Testis (tissue), 2 donors: ENCODE measurements at regions not wholly inside any gene's neighbourhood (a gene's known extent, or its start where the extent isn't known, plus 50 kb on each side); places are given as distances from the start of the nearest gene placed in this dataset.

Source experiments
- DNase-seq: peaks from one replicate; pipeline ENCODE4 v3.0.0-alpha.2; 2019
- H3K27ac ChIP-seq, 2 donors: fragments of 200-600 bp; sonication (generic); one replicate each; pipeline ENCODE4 v1.5.1; 2019
- H3K27me3 ChIP-seq: fragments of 200-600 bp; sonication (generic); one replicate; pipeline ENCODE4 v1.5.1; 2019
- H3K36me3 ChIP-seq: fragments of 200-600 bp; sonication (generic); one replicate; pipeline ENCODE4 v1.5.1; 2017; ENCODE audit warnings: low read depth; ENCODE audit errors: missing control alignments
- H3K4me1 ChIP-seq: fragments of 200-600 bp; sonication (generic); one replicate; pipeline ENCODE4 v1.5.1; 2019
- H3K4me3 ChIP-seq, 2 donors: fragments of 200-600 bp; sonication (generic); one replicate each; pipeline ENCODE4 v1.5.1; 2017 to 2019
- H3K9me3 ChIP-seq: fragments of 200-600 bp; sonication (generic); one replicate; pipeline ENCODE4 v1.5.1; 2017
- POLR2A ChIP-seq: fragments of 450-650 bp; IDR thresholded peaks from one replicate; pipeline ENCODE4 v1.6.1; 2017; ENCODE audit warnings: antibody characterized with exemption, mild to moderate bottlenecking, moderate library complexity
- WGBS, 2 donors: methylation state at CpG; one replicate each; pipeline ENCODE4 v1.1.5; 2018; 5-methylcytosine and 5-hydroxymethylcytosine counted together
- intact Hi-C: fragments of 100-400 bp; cut with DNase I; formaldehyde crosslinking; loops from one replicate; pipeline ENCODE4 v1.15.1; 2023; ENCODE audit warnings: low total_unique reads
- TF ChIP-seq, protein P1 (sequence below), 3 experiments: fragments of 450-650 bp in 2 of 3; fragments of 200-600 bp in 1 of 3; sonication (generic) in 1 of 3; IDR thresholded peaks; one replicate each; pipeline ENCODE4 v1.5.1; 2016 to 2019; ENCODE audit warnings: antibody characterized with exemption in 3 of 3, mild to moderate bottlenecking in 2 of 3, moderate library complexity in 1 of 3

DNA sequence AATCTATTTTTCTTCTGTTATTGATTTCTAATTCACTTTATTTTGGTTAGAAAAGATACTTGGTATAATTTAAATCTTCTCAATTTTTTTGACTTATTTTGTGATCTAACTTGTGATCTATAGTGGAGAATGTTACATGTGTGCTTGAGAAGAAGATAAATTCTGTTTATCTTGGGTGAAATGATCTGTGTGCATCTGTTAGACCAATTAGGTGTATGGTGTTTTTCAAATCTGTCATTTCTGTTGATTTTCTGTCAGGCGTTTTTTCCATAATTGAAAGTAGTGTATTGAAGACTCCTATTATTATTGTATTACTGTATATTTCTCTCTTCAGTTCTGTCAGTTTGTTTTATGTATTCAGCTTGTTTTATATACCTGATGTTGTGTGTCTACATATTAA, 1668.3 kb downstream of the PLA2G4A start:
- H3K36me3 ChIP-seq = no peaks in the 10 kb centered on the region
- no peak overlapping the region for H3K27ac ChIP-seq
- no peaks in the 10 kb centered on the region for H3K9me3 ChIP-seq
- H3K4me3 ChIP-seq = no peak overlapping the region
- TF ChIP-seq, protein P1, sequence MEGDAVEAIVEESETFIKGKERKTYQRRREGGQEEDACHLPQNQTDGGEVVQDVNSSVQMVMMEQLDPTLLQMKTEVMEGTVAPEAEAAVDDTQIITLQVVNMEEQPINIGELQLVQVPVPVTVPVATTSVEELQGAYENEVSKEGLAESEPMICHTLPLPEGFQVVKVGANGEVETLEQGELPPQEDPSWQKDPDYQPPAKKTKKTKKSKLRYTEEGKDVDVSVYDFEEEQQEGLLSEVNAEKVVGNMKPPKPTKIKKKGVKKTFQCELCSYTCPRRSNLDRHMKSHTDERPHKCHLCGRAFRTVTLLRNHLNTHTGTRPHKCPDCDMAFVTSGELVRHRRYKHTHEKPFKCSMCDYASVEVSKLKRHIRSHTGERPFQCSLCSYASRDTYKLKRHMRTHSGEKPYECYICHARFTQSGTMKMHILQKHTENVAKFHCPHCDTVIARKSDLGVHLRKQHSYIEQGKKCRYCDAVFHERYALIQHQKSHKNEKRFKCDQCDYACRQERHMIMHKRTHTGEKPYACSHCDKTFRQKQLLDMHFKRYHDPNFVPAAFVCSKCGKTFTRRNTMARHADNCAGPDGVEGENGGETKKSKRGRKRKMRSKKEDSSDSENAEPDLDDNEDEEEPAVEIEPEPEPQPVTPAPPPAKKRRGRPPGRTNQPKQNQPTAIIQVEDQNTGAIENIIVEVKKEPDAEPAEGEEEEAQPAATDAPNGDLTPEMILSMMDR (IDR thresholded peaks at IDR 0.05) = no peak
- TF ChIP-seq POLR2A = no peak
- WGBS, 2 donors = 71 to 86% methylated on average over 1 of the region's 1 CpG
- no peaks in the 10 kb centered on the region for H3K4me1 ChIP-seq
- no peaks in the 10 kb centered on the region for H3K27me3 ChIP-seq
- intact Hi-C loops = no loop called here
- no peak for DNase-seq

DNA sequence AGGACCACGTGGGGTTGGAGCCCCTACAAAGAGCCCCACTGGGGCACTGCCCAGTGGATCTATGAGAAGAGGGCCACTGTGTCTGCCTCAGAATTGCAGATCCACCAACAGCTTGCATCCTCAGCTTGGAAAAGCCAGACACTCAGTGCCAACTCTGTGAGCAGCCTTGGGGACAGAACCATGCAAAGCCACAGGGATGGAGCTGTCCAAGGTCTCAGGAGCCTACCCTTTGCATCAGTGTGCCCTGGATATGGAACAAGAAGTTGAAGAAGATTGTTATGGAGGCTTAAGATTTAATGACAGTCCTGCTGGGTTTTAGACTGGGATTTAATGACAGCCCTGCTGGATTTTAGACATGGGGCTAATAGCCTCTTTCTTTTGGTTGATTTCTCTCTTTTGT, 1670.9 kb downstream of the PLA2G4A start:
- DNase-seq = no peak
- Histone ChIP-seq H3K27ac (no peak overlapping the region), H3K9me3 (no peaks in the 10 kb centered on the region), H3K36me3 (no peaks in the 10 kb centered on the region), H3K27me3 (no peaks in the 10 kb centered on the region), H3K4me3 (no peak overlapping the region), H3K4me1 (no peaks in the 10 kb centered on the region)
- intact Hi-C loops = no loop called here
- TF ChIP-seq, protein P1 (IDR thresholded peaks at IDR 0.05) = no peak
- no peak for TF ChIP-seq POLR2A
- WGBS, 2 donors = 58 to 69% methylated on average over 1 of the region's 1 CpG

DNA sequence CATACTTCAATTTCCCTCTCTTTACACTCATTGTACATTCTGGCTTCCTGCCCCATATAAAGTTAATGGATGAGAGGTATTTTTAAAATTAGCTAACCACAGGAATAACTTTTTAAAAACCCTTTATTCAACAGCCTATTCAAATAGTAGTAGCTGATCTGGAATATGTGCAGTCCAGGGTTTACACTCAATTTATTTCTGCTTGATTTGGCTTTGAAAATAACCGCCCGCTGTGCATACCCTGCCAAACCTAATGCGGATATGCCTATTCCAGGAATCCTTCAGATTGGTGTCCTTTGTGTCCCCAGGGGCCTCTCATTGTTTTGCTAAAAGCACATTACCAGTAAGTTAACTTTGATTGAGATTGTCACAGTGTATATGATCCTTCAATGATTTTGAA, 1686.2 kb downstream of the PLA2G4A start:
- no peaks in the 10 kb centered on the region for H3K36me3 ChIP-seq
- intact Hi-C loops = no loop called here
- H3K9me3 ChIP-seq = no peaks in the 10 kb centered on the region
- no peaks in the 10 kb centered on the region for H3K27me3 ChIP-seq
- H3K27ac ChIP-seq = no peak overlapping the region
- no peaks in the 10 kb centered on the region for H3K4me1 ChIP-seq
- TF ChIP-seq POLR2A = no peak
- TF ChIP-seq, protein P1 (IDR thresholded peaks at IDR 0.05) = no peak
- H3K4me3 ChIP-seq = no peak overlapping the region
- no peak for DNase-seq
- WGBS, 2 donors = 81 to 97% methylated on average over 3 of the region's 3 CpGs

GRCh38 chr1:188517139-188517538, 1688.4 kb downstream of the PLA2G4A start:
- H3K4me3 ChIP-seq = no peak overlapping the region
- H3K4me1 ChIP-seq = no peaks in the 10 kb centered on the region
- H3K27ac ChIP-seq = no peak overlapping the region
- WGBS, 2 donors = 79 to 95% methylated on average over 1 of the region's 1 CpG
- TF ChIP-seq, protein P1 (IDR thresholded peaks at IDR 0.05) = no peak
- TF ChIP-seq POLR2A = no peak
- no peaks in the 10 kb centered on the region for H3K27me3 ChIP-seq
- no peaks in the 10 kb centered on the region for H3K36me3 ChIP-seq
- intact Hi-C loops = no loop called here
- H3K9me3 ChIP-seq = no peaks in the 10 kb centered on the region
- DNase-seq = no peak

DNA sequence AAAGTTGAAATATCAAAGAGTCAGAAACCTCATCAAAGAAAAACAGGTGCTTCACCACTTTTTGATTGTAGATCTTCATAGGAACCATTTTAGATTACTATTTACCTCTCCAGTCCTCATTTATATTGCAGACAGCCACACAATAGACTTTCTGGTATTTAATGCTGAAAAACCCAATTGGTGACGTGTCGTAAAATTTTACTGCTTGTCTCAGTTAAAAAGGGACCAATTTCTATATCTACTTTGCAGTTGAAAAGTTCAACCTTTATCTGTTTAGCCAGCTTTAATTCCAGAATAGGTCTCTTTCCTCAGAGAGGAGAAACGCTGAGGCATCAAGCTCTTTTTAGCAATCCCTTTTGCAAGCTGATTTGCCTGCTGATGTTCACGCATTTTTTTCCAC, 1722.4 kb downstream of the PLA2G4A start:
- no peak for TF ChIP-seq POLR2A
- TF ChIP-seq, protein P1 (IDR thresholded peaks at IDR 0.05) = no peak
- H3K27ac ChIP-seq = no peak overlapping the region
- no peaks in the 10 kb centered on the region for H3K36me3 ChIP-seq
- H3K4me1 ChIP-seq = no peaks in the 10 kb centered on the region
- WGBS, 2 donors = 63 to 70% methylated on average over 4 of the region's 4 CpGs
- intact Hi-C loops = no loop called here
- H3K4me3 ChIP-seq = no peak overlapping the region
- no peak for DNase-seq
- H3K27me3 ChIP-seq = no peaks in the 10 kb centered on the region
- H3K9me3 ChIP-seq = no peaks in the 10 kb centered on the region
